Glutamatergic neuron (in vitro differentiated cells): ENCODE measurements at regions not wholly inside any gene's neighbourhood (a gene's known extent, or its start where the extent isn't known, plus 50 kb on each side); places are given as distances from the start of the nearest gene placed in this dataset.
"Not testable (repeated sequence)": the region's sequence is repeated elsewhere in the genome, so short reads cannot be mapped to it uniquely, and the experiment has no call there.

Source experiments
- DNase-seq: peaks from one replicate; pipeline ENCODE4 v3.0.0; 2022
- H3K27ac Mint-ChIP-seq: one replicate; pipeline ENCODE4 v1.8.0; 2020; ENCODE audit warnings: mild to moderate bottlenecking, mixed read lengths, inconsistent platforms; ENCODE audit not compliant: unreplicated experiment
- H3K27me3 Mint-ChIP-seq: one replicate; pipeline ENCODE4 v1.8.0; 2020; ENCODE audit warnings: mild to moderate bottlenecking, moderate library complexity, mixed read lengths, inconsistent platforms; ENCODE audit not compliant: unreplicated experiment
- H3K36me3 Mint-ChIP-seq: one replicate; pipeline ENCODE4 v1.8.0; 2020; ENCODE audit warnings: mild to moderate bottlenecking, mixed read lengths, inconsistent platforms; ENCODE audit not compliant: unreplicated experiment
- H3K4me1 Mint-ChIP-seq: one replicate; pipeline ENCODE4 v1.8.0; 2020; ENCODE audit warnings: mild to moderate bottlenecking, low read depth, mixed read lengths, inconsistent platforms; ENCODE audit not compliant: unreplicated experiment
- H3K4me3 Mint-ChIP-seq: one replicate; pipeline ENCODE4 v1.8.0; 2020; ENCODE audit warnings: mild to moderate bottlenecking, mixed read lengths, inconsistent platforms; ENCODE audit not compliant: unreplicated experiment
- H3K9me3 Mint-ChIP-seq: one replicate; pipeline ENCODE4 v1.8.0; 2020; ENCODE audit warnings: mild to moderate bottlenecking, moderate library complexity, mixed read lengths, inconsistent platforms; ENCODE audit not compliant: unreplicated experiment
- CTCF ChIP-seq: fragments of 200-600 bp; sonication (generic); IDR thresholded peaks from one replicate; pipeline ENCODE4 v1.5.0; 2021; ENCODE audit not compliant: partially characterized antibody, unreplicated experiment

GRCh38 chr2:84169871-84170270 is 289.2 kb downstream of the SUCLG1 start:
- no peak for DNase-seq

DNA sequence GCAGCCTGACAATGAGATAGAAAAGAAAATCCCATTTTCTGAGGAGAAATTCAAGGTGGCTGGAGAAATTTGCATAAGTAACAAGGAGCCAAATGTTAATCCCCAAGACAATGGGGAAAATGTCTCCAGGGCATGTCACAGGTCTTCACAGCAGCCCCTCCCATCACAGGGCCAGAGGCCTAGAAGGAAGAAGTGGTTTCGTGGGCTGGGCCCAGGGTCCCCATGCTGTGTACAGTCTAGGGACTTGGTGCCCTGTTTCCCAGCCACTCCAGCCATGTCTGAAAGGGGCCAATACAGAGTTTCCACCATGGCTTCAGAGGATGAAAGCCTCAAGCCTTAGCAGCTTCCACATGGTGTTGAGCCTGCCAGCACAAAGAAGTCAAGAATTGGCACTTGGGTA is 290.5 kb downstream of the SUCLG1 start:
- not testable (repeated sequence) for H3K27ac Mint-ChIP-seq, H3K4me1 Mint-ChIP-seq, H3K4me3 Mint-ChIP-seq, DNase-seq, H3K9me3 Mint-ChIP-seq, H3K27me3 Mint-ChIP-seq
- peaks cover 10% of the 10 kb centered on the region for H3K36me3 Mint-ChIP-seq

More at GRCh38 chr2:84169871-84170270, 289.2 kb downstream of the SUCLG1 start:
- no peak for TF ChIP-seq CTCF
- Mint-ChIP-seq H3K4me1 (no peaks in the 10 kb centered on the region), H3K36me3 (peaks cover 10% of the 10 kb centered on the region), H3K27me3 (no peaks in the 10 kb centered on the region), H3K4me3 (no peak overlapping the region), H3K9me3 (no peaks in the 10 kb centered on the region), H3K27ac (no peak overlapping the region)

- Mint-ChIP-seq H3K36me3 (peaks cover 10% of the 10 kb centered on the region), H3K9me3 (no peaks in the 10 kb centered on the region), H3K4me1 (no peaks in the 10 kb centered on the region), H3K27me3 (no peaks in the 10 kb centered on the region), H3K4me3 (no peak overlapping the region), H3K27ac (no peak overlapping the region)
- no peak for TF ChIP-seq CTCF
- no peak for DNase-seq
These were observed 293.8 kb downstream of the SUCLG1 start for GRCh38 chr2:84165256-84165655.

DNA sequence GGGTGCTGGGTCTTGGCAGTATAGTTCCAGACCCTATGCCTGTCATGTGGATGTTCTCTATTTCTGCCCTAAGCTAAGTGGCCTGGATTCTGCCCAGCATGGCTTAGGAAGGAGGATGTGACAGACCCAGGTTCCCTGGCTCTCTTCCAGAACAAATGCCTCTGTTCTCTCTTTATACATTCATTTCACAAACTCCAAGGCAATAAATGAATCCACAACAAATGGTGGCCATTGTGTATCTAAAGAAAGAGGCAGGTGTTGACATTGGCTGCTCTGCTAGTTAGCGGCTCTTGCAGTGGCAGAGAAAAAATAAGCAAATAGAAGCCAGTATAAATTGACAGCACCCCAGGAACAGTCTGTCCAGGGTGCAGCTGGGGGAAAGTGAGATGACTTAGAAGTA is 298.6 kb downstream of the SUCLG1 start:
- Mint-ChIP-seq H3K27me3 (no peaks in the 10 kb centered on the region), H3K4me1 (no peaks in the 10 kb centered on the region), H3K27ac (no peak overlapping the region), H3K4me3 (no peak overlapping the region), H3K9me3 (no peaks in the 10 kb centered on the region), H3K36me3 (no peaks in the 10 kb centered on the region)
- no peak for DNase-seq
- no peak for TF ChIP-seq CTCF

DNA sequence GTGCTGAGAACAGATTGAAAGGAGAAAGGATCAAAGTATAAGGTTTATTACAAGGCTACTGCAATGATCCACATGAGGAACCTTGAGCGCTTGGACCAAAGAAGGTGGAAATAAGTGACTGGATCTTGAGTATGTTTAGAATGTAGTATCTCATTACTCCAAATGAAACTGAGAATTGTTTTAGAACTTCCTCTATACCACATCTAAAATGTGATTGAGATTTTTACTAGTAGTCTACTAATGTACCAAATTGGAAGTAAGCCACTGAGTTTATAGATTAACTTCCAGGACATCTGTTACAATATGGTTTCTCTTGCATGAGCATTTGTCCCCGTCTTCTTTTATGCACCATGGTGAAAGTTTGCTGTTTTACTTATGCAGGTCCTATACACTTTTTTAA is 300.5 kb downstream of the SUCLG1 start:
- Mint-ChIP-seq H3K9me3 (no peaks in the 10 kb centered on the region), H3K27ac (no peak overlapping the region), H3K4me3 (no peak overlapping the region), H3K36me3 (no peaks in the 10 kb centered on the region), H3K4me1 (no peaks in the 10 kb centered on the region), H3K27me3 (no peaks in the 10 kb centered on the region)
- no peak for TF ChIP-seq CTCF
- no peak for DNase-seq

GRCh38 chr2:84152462-84152861 is 306.6 kb downstream of the SUCLG1 start:
- Mint-ChIP-seq H3K36me3 (no peaks in the 10 kb centered on the region), H3K4me1 (no peaks in the 10 kb centered on the region), H3K4me3 (no peak overlapping the region), H3K27ac (no peak overlapping the region), H3K27me3 (peaks cover 2% of the 10 kb centered on the region), H3K9me3 (no peaks in the 10 kb centered on the region)
- TF ChIP-seq CTCF = no peak
- DNase-seq = no peak
